ENCODE measurements at regions not wholly inside any gene's neighbourhood (a gene's known extent, or its start where the extent isn't known, plus 50 kb on each side); places are given as distances from the start of the nearest gene placed in this dataset.

DNA sequence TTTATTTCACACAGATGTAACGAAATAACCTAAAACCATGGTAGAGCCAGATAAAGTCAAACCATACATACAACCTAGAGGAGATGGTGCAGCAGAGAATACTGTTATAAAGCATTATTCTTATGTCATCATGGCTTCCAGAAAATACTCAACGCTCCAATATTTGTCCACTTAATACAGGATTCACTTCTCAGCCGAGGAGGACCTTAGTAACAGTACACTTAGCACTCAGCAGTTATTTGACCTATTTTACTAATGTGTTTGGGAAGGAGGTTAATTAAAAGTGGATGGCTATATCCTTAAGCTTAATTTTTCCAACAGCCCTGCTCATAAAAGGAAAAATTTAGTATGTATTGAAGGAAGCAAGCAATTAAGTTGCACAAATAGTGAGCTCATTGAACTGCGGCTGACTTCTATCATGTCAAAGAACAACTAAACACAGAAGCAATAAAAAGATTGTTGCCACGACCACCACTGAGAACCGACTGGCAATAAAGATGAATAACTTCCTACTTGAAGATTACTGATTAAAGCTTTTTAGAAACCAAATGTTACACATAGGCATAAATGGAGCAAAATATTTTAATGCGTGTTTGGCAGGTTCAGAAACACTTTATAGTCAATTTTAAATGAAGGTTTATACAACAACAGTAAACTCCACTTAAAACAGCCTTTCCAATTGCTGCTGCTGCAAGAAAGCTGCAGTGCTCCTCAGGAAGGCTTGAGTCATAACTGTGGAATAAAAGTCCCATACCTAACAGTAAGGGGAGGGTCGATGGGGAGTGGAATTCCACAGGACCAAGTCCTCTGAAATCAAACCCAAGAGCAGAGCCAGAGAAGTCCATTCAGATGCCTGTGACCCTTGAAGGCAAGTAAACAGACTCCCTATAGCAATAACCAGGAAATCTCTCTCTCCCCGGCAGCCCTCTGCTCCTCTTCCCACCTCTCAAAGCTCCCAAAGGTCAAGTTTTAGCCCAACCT, 218.9 kb upstream of the CDKN3 start:
- H3K27me3 ChIP-seq (ENCODE audit: control insufficient read depth in 1 of 2, insufficient read depth in 2 of 2, low read length in 2 of 2): no peaks in the 10 kb centered on the region
- no peak overlapping the region for H3K27ac ChIP-seq (ENCODE audit: low read depth, low read length)
- peaks cover 14% of the 10 kb centered on the region for H3K4me1 ChIP-seq (ENCODE audit: insufficient read depth, low read length)

DNA sequence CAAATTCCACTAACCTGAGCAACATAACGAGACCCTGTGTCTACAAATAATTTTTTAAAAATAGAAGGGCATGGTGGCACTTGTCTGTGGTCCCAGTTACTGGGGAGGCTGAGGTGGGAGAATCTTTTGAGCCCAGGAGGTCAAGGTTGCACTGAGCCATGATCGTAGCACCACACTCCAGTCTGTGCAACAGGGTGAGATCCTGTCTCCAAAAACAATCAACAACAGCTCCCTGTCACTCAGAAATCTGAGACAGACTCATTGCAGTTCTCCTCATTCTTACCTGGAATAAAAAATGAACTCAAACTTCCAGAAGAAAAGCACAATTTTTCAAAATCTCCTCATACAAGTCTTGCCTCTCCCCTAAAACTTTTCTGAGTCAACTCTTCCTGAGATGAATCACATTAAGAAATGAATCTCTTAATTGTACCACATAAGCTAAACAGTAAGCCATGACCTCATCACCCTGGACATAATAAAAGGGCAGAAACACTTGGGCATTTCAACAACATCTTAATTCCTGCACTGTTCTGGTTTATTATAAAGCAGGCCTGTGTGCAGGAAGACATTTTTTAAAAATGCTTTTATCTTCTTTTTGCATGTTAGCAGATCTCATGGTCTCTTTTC, 214.3 kb upstream of the CDKN3 start:
- Histone ChIP-seq H3K27ac (ENCODE audit: low read depth, low read length) (no peak overlapping the region), H3K4me3 (ENCODE audit: low read depth in 1 of 2, low read length in 2 of 2) (no peak overlapping the region), H3K4me1 (ENCODE audit: insufficient read depth, low read length) (no peaks in the 10 kb centered on the region), H3K27me3 (ENCODE audit: control insufficient read depth in 1 of 2, insufficient read depth in 2 of 2, low read length in 2 of 2) (no peaks in the 10 kb centered on the region), H3K9me3 (ENCODE audit: low read length) (no peaks in the 10 kb centered on the region), H3K9ac (ENCODE audit: low read length) (no peak overlapping the region), H3K36me3 (ENCODE audit: insufficient read depth, low read length) (no peaks in the 10 kb centered on the region)

More for the DNA sequence above, 218.9 kb upstream of the CDKN3 start:
- H3K9ac ChIP-seq (ENCODE audit: low read length): no peak overlapping the region
- H3K36me3 ChIP-seq (ENCODE audit: insufficient read depth, low read length): no peaks in the 10 kb centered on the region
- H3K4me3 ChIP-seq (ENCODE audit: low read depth in 1 of 2, low read length in 2 of 2): no peak overlapping the region
- no peaks in the 10 kb centered on the region for H3K9me3 ChIP-seq (ENCODE audit: low read length)

DNA sequence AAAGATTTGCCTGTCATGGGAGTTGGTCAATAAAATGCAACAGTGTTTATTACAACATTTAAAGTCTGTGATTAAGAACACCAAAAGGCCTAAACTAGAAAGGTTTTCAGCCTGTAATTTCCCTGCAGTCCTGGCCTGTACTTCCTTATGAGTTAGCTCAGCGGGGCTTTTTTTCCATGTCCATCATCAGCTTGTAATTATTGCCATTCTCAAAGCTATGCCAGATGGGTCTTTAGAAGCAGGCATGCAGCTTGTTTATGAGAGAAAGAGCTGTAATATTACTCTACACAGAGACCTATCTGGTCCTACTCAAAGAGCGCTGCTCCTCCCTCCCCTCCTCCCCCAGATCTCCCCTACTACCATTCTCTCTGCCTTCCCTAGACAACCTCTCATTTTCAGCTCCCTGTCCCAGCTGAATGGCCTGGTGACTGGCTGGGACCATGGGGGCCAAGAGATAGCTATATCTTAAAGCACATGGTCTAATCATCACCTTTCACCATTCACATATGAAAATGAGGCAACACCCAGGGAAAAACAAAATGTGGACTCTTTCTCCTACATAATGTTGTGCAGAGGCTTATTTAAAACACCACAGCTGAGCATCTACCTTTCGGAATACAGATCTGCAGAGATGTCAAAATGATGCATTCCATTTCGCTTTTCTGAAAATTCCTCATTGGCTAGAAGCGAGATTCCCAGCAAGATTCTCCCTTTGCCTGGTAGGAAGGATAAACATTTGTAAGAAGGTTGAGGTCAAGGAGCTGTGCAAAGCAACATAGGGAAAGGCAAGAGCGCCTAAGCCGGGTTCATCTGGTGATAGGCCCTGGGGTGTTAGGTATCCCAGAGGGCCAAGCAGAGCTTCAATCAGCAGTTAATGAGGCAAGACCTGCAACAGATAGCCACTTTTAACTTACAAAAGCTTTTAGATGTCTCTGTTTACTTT, 209.7 kb upstream of the CDKN3 start:
- no peak overlapping the region for H3K4me3 ChIP-seq (ENCODE audit: low read depth in 1 of 2, low read length in 2 of 2)
- no peak overlapping the region for H3K9ac ChIP-seq (ENCODE audit: low read length)
- no peaks in the 10 kb centered on the region for H3K4me1 ChIP-seq (ENCODE audit: insufficient read depth, low read length)
- no peaks in the 10 kb centered on the region for H3K27me3 ChIP-seq (ENCODE audit: control insufficient read depth in 1 of 2, insufficient read depth in 2 of 2, low read length in 2 of 2)
- no peaks in the 10 kb centered on the region for H3K9me3 ChIP-seq (ENCODE audit: low read length)
- H3K27ac ChIP-seq (ENCODE audit: low read depth, low read length): no peak overlapping the region
- no peaks in the 10 kb centered on the region for H3K36me3 ChIP-seq (ENCODE audit: insufficient read depth, low read length)

DNA sequence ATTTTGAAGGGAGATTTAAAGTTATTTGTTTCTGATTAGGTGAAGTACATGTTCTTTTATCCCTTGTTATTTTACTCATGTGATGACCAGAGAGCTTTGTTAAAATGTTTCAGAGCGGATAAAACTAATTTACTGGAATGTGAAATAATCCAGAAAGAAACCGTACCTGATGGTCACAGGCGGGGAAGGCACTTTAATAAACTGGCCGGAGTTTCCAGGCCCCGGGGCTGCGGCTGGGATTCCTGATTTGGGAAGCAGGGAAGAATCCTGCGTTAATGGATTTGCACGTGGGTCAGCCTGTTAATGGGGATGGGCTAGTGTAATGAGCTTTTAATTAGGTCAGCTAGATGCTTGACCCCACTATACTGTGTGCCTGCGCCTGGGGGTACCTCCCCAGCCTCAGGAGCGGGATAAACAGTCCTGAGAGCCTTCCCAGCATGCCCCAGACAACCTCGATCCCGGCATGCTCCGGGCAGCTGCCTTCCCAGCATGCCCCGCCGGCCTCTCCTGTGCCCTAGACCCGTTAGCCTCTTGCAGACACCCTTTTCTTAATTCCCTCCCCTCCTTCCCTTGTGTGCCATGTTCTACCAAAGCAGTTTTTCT, 208.6 kb upstream of the CDKN3 start:
- no peaks in the 10 kb centered on the region for H3K4me1 ChIP-seq (ENCODE audit: insufficient read depth, low read length)
- H3K9me3 ChIP-seq (ENCODE audit: low read length): no peaks in the 10 kb centered on the region
- no peak overlapping the region for H3K27ac ChIP-seq (ENCODE audit: low read depth, low read length)
- no peak overlapping the region for H3K4me3 ChIP-seq (ENCODE audit: low read depth in 1 of 2, low read length in 2 of 2)
- no peaks in the 10 kb centered on the region for H3K36me3 ChIP-seq (ENCODE audit: insufficient read depth, low read length)
- H3K9ac ChIP-seq (ENCODE audit: low read length): no peak overlapping the region
- no peaks in the 10 kb centered on the region for H3K27me3 ChIP-seq (ENCODE audit: control insufficient read depth in 1 of 2, insufficient read depth in 2 of 2, low read length in 2 of 2)

DNA sequence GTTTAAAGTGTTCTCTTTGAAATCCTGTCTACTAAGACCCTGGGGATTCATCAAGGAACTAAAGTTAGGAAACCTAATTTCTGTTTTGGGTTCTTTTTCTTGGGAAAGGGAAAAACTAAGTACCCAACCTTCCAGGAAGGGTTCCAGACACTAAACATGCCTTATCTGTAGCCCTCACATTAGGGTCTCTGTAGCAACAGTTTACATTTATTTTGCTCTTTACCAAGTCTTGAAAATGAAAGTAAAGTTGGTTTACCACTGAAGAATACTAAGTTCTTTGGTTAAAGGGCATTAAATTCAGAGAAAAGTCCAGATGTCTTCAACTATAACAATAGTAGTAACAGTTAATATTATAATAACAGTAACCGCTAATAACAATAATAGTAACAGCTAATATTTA, 207.5 kb upstream of the CDKN3 start:
- no peaks in the 10 kb centered on the region for H3K9me3 ChIP-seq (ENCODE audit: low read length)
- H3K4me3 ChIP-seq (ENCODE audit: low read depth in 1 of 2, low read length in 2 of 2): no peak overlapping the region
- H3K9ac ChIP-seq (ENCODE audit: low read length): no peak overlapping the region
- no peaks in the 10 kb centered on the region for H3K4me1 ChIP-seq (ENCODE audit: insufficient read depth, low read length)
- H3K36me3 ChIP-seq (ENCODE audit: insufficient read depth, low read length): no peaks in the 10 kb centered on the region
- H3K27ac ChIP-seq (ENCODE audit: low read depth, low read length): no peak overlapping the region
- H3K27me3 ChIP-seq (ENCODE audit: control insufficient read depth in 1 of 2, insufficient read depth in 2 of 2, low read length in 2 of 2): no peaks in the 10 kb centered on the region

DNA sequence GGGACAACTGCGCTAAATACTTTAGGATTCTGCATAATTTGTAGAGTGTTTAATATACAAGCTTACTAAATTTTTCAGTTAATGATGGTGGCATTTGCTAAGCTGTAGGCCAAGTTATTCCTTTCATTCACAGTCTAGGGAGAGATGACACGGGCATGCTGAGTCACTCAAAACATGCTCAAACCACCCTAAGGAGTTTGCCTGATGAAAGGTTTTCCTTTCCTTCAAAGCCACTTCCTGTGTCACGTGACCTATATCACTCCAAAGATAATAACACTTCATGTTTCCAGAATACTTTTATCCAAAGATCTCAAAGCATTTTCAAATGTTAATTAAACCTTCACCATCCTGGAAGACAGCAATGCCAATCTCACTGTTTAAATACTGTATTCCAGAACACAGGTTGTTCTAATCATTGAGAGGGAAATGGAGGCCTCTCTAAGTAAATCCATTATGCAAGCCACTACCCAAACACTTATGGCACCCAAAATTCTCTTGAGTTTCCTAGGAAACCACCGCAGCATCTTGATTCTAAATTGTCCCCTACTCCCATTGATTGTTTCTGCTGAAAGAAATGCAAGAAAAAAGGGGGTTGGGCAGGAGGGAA, 207.0 kb upstream of the CDKN3 start:
- no peaks in the 10 kb centered on the region for H3K9me3 ChIP-seq (ENCODE audit: low read length)
- no peaks in the 10 kb centered on the region for H3K36me3 ChIP-seq (ENCODE audit: insufficient read depth, low read length)
- no peak overlapping the region for H3K27ac ChIP-seq (ENCODE audit: low read depth, low read length)
- H3K4me3 ChIP-seq (ENCODE audit: low read depth in 1 of 2, low read length in 2 of 2): no peak overlapping the region
- H3K4me1 ChIP-seq (ENCODE audit: insufficient read depth, low read length): no peaks in the 10 kb centered on the region
- no peaks in the 10 kb centered on the region for H3K27me3 ChIP-seq (ENCODE audit: control insufficient read depth in 1 of 2, insufficient read depth in 2 of 2, low read length in 2 of 2)
- no peak overlapping the region for H3K9ac ChIP-seq (ENCODE audit: low read length)

DNA sequence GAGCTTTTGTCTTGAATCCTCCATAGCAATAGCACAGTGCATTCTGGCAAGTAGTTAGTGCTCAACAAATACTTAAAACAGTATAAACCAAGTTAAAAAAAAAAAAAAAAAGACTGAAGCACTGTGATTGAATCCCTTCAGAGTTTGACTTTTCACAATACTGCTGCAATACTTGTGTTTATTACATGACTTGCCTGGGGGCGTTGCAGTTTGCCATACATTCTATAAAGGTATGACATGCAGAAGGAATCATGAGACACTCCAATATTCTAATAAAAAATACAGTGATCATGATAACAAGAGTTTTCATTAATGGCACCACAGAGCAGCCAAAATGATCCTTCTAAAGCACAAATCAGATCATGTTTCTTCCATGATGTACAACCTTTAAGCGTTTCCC, 205.0 kb upstream of the CDKN3 start:
- H3K36me3 ChIP-seq (ENCODE audit: insufficient read depth, low read length): no peaks in the 10 kb centered on the region
- no peak overlapping the region for H3K27ac ChIP-seq (ENCODE audit: low read depth, low read length)
- H3K4me3 ChIP-seq (ENCODE audit: low read depth in 1 of 2, low read length in 2 of 2): no peak overlapping the region
- no peaks in the 10 kb centered on the region for H3K4me1 ChIP-seq (ENCODE audit: insufficient read depth, low read length)
- no peaks in the 10 kb centered on the region for H3K27me3 ChIP-seq (ENCODE audit: control insufficient read depth in 1 of 2, insufficient read depth in 2 of 2, low read length in 2 of 2)
- H3K9me3 ChIP-seq (ENCODE audit: low read length): no peaks in the 10 kb centered on the region
- H3K9ac ChIP-seq (ENCODE audit: low read length): no peak overlapping the region

DNA sequence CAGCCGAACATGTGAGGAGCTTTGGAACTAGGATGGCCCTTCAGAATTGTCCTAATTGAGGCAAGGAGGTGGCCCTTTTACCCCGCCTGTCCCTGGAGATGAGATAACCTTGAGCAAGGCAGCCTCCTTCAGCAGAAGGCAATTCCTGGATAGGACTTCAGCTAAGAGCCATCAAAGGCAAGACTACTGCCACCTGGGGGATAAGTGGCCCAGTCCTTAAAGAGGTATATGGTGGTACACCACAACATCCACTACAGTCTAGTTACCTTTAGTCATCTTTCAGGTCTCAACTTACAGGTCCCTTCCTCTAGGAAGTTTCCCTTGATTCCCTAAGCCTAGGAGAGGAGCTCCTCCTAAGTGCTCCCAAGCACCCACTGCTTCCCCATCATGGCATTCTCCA, 204.2 kb upstream of the CDKN3 start:
- no peak overlapping the region for H3K4me3 ChIP-seq (ENCODE audit: low read depth in 1 of 2, low read length in 2 of 2)
- no peaks in the 10 kb centered on the region for H3K4me1 ChIP-seq (ENCODE audit: insufficient read depth, low read length)
- H3K27me3 ChIP-seq (ENCODE audit: control insufficient read depth in 1 of 2, insufficient read depth in 2 of 2, low read length in 2 of 2): no peaks in the 10 kb centered on the region
- H3K27ac ChIP-seq (ENCODE audit: low read depth, low read length): no peak overlapping the region
- no peak overlapping the region for H3K9ac ChIP-seq (ENCODE audit: low read length)
- H3K36me3 ChIP-seq (ENCODE audit: insufficient read depth, low read length): no peaks in the 10 kb centered on the region
- H3K9me3 ChIP-seq (ENCODE audit: low read length): no peaks in the 10 kb centered on the region

DNA sequence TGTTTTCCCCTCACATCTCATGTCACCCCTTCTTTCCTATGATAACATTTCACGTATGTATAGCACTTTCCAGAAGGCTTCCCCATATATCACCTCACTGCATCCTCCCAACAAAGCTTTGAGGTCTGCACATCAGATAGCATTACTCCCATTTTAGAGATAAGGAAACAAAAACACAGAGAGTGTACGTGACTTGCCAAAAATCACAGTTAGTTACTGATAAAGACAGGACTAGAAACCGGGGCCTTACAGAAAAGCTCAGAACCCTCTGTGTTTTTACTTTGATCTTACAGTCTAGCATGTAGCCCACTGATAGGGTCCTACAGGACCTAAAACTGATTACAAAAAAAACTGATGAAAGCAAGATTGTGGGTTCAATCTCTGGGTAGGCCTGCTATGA, 202.9 kb upstream of the CDKN3 start:
- Histone ChIP-seq H3K9me3 (ENCODE audit: low read length) (no peaks in the 10 kb centered on the region), H3K27me3 (ENCODE audit: control insufficient read depth in 1 of 2, insufficient read depth in 2 of 2, low read length in 2 of 2) (no peaks in the 10 kb centered on the region), H3K4me3 (ENCODE audit: low read depth in 1 of 2, low read length in 2 of 2) (no peak overlapping the region), H3K27ac (ENCODE audit: low read depth, low read length) (no peak overlapping the region), H3K36me3 (ENCODE audit: insufficient read depth, low read length) (no peaks in the 10 kb centered on the region), H3K4me1 (ENCODE audit: insufficient read depth, low read length) (no peaks in the 10 kb centered on the region), H3K9ac (ENCODE audit: low read length) (no peak overlapping the region)

DNA sequence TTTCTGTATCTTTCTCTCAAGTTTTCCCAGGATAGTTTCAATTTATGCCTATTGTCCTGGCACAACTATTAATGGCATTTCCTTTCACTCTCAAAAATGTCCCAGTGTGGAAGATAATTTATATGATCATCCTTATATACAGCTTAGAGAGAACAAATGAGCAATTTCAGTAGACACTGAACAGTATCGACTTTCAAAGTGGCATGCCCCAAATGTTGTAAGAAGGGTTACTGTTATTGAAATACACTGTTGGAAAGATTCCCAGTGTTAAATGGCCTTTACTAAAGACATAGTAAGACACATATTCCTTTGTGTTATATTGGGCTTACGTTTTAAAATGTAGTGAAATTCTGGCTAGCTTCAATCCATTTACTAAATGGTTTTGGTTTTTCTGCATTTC, 202.3 kb upstream of the CDKN3 start:
- Histone ChIP-seq H3K4me3 (ENCODE audit: low read depth in 1 of 2, low read length in 2 of 2) (no peak overlapping the region), H3K27me3 (ENCODE audit: control insufficient read depth in 1 of 2, insufficient read depth in 2 of 2, low read length in 2 of 2) (no peaks in the 10 kb centered on the region), H3K9ac (ENCODE audit: low read length) (no peak overlapping the region)

More for the DNA sequence above, 202.3 kb upstream of the CDKN3 start:
- no peaks in the 10 kb centered on the region for H3K9me3 ChIP-seq (ENCODE audit: low read length)
- H3K27ac ChIP-seq (ENCODE audit: low read depth, low read length): no peak overlapping the region
- H3K4me1 ChIP-seq (ENCODE audit: insufficient read depth, low read length): no peaks in the 10 kb centered on the region
- no peaks in the 10 kb centered on the region for H3K36me3 ChIP-seq (ENCODE audit: insufficient read depth, low read length)
